Loucy (cell line): ENCODE measurements at regions not wholly inside any gene's neighbourhood (a gene's known extent, or its start where the extent isn't known, plus 50 kb on each side); places are given as distances from the start of the nearest gene placed in this dataset.

Source experiments
- EZH2phosphoT487 ChIP-seq: fragments of 200-600 bp; IDR thresholded peaks from 2 replicates; pipeline ENCODE4 v1.6.1; 2018; ENCODE audit warnings: antibody characterized with exemption, mild to moderate bottlenecking, moderate library complexity, borderline replicate concordance
- TF ChIP-seq, protein P1 (sequence below): fragments of 200-600 bp; sonication (generic); conservative IDR thresholded peaks from 2 replicates; pipeline ENCODE4 v1.5.1; 2014; ENCODE audit warnings: mild to moderate bottlenecking, antibody characterized with exemption, low read length

GRCh38 chr3:83230841-83231240, 1469.4 kb upstream of the GBE1 start:
- TF ChIP-seq, protein P1, sequence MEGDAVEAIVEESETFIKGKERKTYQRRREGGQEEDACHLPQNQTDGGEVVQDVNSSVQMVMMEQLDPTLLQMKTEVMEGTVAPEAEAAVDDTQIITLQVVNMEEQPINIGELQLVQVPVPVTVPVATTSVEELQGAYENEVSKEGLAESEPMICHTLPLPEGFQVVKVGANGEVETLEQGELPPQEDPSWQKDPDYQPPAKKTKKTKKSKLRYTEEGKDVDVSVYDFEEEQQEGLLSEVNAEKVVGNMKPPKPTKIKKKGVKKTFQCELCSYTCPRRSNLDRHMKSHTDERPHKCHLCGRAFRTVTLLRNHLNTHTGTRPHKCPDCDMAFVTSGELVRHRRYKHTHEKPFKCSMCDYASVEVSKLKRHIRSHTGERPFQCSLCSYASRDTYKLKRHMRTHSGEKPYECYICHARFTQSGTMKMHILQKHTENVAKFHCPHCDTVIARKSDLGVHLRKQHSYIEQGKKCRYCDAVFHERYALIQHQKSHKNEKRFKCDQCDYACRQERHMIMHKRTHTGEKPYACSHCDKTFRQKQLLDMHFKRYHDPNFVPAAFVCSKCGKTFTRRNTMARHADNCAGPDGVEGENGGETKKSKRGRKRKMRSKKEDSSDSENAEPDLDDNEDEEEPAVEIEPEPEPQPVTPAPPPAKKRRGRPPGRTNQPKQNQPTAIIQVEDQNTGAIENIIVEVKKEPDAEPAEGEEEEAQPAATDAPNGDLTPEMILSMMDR: no peak
- no peak for TF ChIP-seq EZH2phosphoT487
